K562 (cell line): ENCODE measurements at regions not wholly inside any gene's neighbourhood (a gene's known extent, or its start where the extent isn't known, plus 50 kb on each side); places are given as distances from the start of the nearest gene placed in this dataset.

Experiments
- ATF6 ChIP-seq: sonication (generic); formaldehyde crosslinking; IDR thresholded peaks from 2 replicates; pipeline ENCODE4 v1.4.0; 2020; ENCODE audit warnings: mild to moderate bottlenecking, missing genetic modification reagents
- CBX8 ChIP-seq: fragments of 200-600 bp; sonication (generic); IDR thresholded peaks from 2 replicates; pipeline ENCODE4 v1.6.1; 2012; ENCODE audit warnings: borderline replicate concordance, mixed run types, low read depth, mild to moderate bottlenecking, moderate library complexity, mixed read lengths, low read length, control low read depth, inconsistent platforms; ENCODE audit not compliant: poor library complexity, severe bottlenecking; ENCODE audit errors: extremely low read depth
- HNRNPUL1 ChIP-seq: fragments of 200-400 bp; formaldehyde crosslinking; IDR thresholded peaks from 2 replicates; pipeline ENCODE4 v1.6.1; 2017; ENCODE audit warnings: low read length
- POLR2AphosphoS2 ChIP-seq: IDR thresholded peaks from 2 replicates; pipeline ENCODE4 v1.6.1; 2012; ENCODE audit warnings: low read length, improper control_type of control experiment
- REST ChIP-seq, 2 experiments: fragments of 450-650 bp; formaldehyde crosslinking in 1 of 2; IDR thresholded peaks; 2 replicates each; pipeline versions ENCODE4 v1.4.0 to v1.6.1; 2014 to 2020; ENCODE audit warnings: mild to moderate bottlenecking in 2 of 2, borderline replicate concordance in 1 of 2, low read depth in 1 of 2
- SMARCA5 ChIP-seq: fragments of 450-650 bp; IDR thresholded peaks from 2 replicates; pipeline ENCODE4 v1.6.1; 2016
- ZBTB17 ChIP-seq: fragments of 450-650 bp; formaldehyde crosslinking; IDR thresholded peaks from 2 replicates; pipeline ENCODE4 v1.4.0; 2020; ENCODE audit warnings: mild to moderate bottlenecking
- ZNF12 ChIP-seq: sonication (generic); formaldehyde crosslinking; IDR thresholded peaks from 2 replicates; pipeline ENCODE4 v1.4.0; 2020; ENCODE audit warnings: mild to moderate bottlenecking, missing genetic modification reagents
- ZNF23 ChIP-seq: fragments of 250-450 bp; sonication (Bioruptor Pico); IDR thresholded peaks from 2 replicates; pipeline ENCODE4 v1.4.0; 2020; ENCODE audit warnings: mild to moderate bottlenecking
- TF ChIP-seq, protein P1 (sequence below), 2 experiments: fragments of 250-450 bp in 1 of 2; fragments of 450-650 bp in 1 of 2; sonication (Bioruptor Pico) in 1 of 2; IDR thresholded peaks; 2 replicates each; pipeline versions ENCODE4 v1.6.1 to v1.8.0; 2016 to 2021; ENCODE audit warnings: mild to moderate bottlenecking in 2 of 2, moderate library complexity in 2 of 2, missing compliant biosample characterization in 1 of 2, missing genetic modification characterization in 1 of 2
- TF ChIP-seq, protein P2 (sequence below), 3 experiments: IDR thresholded peaks in 2 of 3; conservative IDR thresholded peaks in 1 of 3; 2 replicates each; pipeline ENCODE4 v1.5.1; 2011 to 2012; ENCODE audit warnings: low read length in 3 of 3, mild to moderate bottlenecking in 3 of 3, control low read depth in 2 of 3, improper control_type of control experiment in 1 of 3, inconsistent platforms in 1 of 3, low read depth in 1 of 3, mixed read lengths in 1 of 3, moderate library complexity in 1 of 3; ENCODE audit not compliant: insufficient read depth in 2 of 3
- TF ChIP-seq, protein P3 (sequence below): fragments of 450-650 bp; IDR thresholded peaks from 2 replicates; pipeline ENCODE4 v1.6.1; 2017; ENCODE audit warnings: mild to moderate bottlenecking, moderate library complexity

DNA sequence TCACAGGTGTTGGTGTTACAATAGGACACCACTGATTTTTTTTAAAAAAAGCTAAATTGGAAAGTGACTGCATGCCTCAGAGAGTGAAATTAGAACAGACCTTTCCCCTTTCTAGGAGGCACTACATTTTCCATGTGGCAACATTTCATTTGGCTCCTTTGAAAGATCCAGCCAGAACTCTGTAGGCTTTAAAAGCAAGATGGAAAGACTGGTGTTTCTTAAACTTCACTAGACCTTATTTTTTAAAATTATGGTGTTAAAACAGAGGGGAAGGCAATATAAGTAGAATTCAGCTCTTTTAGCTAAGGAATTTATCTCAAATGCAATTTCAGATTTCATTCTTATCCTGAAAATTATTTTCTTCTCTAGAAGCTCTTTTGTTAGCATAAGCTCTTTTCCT is 317.6 kb upstream of the TGFBR2 start:
- no peak for TF ChIP-seq CBX8
- TF ChIP-seq, protein P1, sequence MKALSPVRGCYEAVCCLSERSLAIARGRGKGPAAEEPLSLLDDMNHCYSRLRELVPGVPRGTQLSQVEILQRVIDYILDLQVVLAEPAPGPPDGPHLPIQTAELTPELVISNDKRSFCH (CRISPR knock-in tag; IDR thresholded peaks at IDR 0.05) = no peak
- TF ChIP-seq, protein P1 (tag; IDR thresholded peaks at IDR 0.05) = no peak
- TF ChIP-seq SMARCA5 = no peak
- no peak for TF ChIP-seq ZNF23
- TF ChIP-seq REST (IDR thresholded peaks at IDR 0.05; ENCODE audit: borderline replicate concordance) = no peak
- no peak for TF ChIP-seq REST (CRISPR knock-in tag; IDR thresholded peaks at IDR 0.05; ENCODE audit: low read depth)
- no peak for TF ChIP-seq ZBTB17 (CRISPR knock-in tag)
- TF ChIP-seq, protein P2, sequence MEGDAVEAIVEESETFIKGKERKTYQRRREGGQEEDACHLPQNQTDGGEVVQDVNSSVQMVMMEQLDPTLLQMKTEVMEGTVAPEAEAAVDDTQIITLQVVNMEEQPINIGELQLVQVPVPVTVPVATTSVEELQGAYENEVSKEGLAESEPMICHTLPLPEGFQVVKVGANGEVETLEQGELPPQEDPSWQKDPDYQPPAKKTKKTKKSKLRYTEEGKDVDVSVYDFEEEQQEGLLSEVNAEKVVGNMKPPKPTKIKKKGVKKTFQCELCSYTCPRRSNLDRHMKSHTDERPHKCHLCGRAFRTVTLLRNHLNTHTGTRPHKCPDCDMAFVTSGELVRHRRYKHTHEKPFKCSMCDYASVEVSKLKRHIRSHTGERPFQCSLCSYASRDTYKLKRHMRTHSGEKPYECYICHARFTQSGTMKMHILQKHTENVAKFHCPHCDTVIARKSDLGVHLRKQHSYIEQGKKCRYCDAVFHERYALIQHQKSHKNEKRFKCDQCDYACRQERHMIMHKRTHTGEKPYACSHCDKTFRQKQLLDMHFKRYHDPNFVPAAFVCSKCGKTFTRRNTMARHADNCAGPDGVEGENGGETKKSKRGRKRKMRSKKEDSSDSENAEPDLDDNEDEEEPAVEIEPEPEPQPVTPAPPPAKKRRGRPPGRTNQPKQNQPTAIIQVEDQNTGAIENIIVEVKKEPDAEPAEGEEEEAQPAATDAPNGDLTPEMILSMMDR (IDR thresholded peaks at IDR 0.05 in 2 of 3, conservative IDR thresholded peaks at IDR 0.05 in 1 of 3; ENCODE audit: insufficient read depth in 2 of 3, low read depth in 1 of 3, low read length in 3 of 3) = no peak
- no peak for TF ChIP-seq POLR2AphosphoS2
- TF ChIP-seq, protein P3, sequence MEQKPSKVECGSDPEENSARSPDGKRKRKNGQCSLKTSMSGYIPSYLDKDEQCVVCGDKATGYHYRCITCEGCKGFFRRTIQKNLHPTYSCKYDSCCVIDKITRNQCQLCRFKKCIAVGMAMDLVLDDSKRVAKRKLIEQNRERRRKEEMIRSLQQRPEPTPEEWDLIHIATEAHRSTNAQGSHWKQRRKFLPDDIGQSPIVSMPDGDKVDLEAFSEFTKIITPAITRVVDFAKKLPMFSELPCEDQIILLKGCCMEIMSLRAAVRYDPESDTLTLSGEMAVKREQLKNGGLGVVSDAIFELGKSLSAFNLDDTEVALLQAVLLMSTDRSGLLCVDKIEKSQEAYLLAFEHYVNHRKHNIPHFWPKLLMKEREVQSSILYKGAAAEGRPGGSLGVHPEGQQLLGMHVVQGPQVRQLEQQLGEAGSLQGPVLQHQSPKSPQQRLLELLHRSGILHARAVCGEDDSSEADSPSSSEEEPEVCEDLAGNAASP = no peak
- no peak for TF ChIP-seq ATF6 (CRISPR knock-in tag)
- no peak for TF ChIP-seq HNRNPUL1
- no peak for TF ChIP-seq ZNF12 (CRISPR knock-in tag)
